ENCODE measurements at regions not wholly inside any gene's neighbourhood (a gene's known extent, or its start where the extent isn't known, plus 50 kb on each side); places are given as distances from the start of the nearest gene placed in this dataset.
"Not testable (repeated sequence)": the region's sequence is repeated elsewhere in the genome, so short reads cannot be mapped to it uniquely, and the experiment has no call there.

DNA sequence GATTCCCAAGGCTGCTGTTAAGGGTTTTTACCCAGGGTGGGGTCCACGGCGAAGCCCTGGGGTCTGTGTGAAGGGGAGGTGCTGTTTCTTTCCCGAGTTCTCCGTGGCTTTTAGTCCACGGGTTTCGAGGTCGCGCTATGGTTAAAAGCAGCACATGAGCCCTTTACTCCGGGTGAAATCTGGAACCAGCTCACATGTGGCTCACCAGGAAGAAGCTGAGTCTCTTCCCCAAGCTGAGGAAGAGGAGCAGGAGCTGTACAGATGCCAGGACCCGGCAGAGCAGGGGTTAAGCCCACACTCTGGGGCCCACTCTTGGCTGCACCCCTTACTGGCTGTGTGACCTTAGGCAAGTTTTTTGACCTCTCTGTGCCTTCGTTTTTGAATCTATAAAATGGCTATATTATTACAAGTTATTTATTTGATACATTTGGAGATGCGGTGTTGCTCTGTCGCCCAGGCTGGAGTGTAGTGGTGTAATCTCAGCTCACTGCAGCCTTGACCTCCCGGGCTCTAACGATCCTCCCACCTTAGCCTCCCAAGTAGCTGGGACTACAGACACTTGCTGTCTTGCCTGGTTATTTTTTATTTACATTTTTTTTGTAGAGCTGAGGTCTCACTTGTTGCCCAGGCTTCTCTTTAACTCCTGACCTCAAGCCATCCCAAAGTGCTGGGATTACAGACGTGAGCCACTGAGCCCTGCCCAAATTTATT, 266.3 kb downstream of the AACS start:
- no peaks in the 10 kb centered on the region for H3K4me1 Mint-ChIP-seq (ENCODE audit: low read depth)
- H3K9me3 Mint-ChIP-seq (ENCODE audit: low read depth): no peaks in the 10 kb centered on the region
- peaks cover 20% of the 10 kb centered on the region for H3K27me3 Mint-ChIP-seq
- H3K36me3 Mint-ChIP-seq: no peaks in the 10 kb centered on the region
- no peak overlapping the region for H3K27ac Mint-ChIP-seq
- no peak overlapping the region for H3K4me3 Mint-ChIP-seq

DNA sequence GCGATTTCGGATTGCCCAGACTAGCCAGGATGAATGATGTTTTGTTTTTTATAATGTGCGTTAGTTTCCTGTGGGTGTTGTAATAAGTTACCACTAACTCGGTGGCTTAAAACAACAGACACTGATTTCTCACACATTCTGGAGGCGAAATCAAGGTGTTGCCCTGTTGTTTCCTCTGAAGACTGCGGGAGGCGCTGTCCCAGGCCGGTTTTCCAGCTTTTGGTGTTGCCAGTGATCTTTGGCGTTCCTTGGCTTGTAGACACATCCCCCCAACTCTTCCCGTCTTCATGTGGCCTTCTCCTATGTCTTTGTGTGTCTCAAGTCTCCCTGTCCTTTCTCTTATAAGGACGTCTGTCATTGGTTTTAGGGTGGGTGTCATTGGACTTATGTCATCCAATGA, 267.7 kb downstream of the AACS start:
- Mint-ChIP-seq H3K36me3 (no peaks in the 10 kb centered on the region), H3K27me3 (peaks cover 23% of the 10 kb centered on the region), H3K9me3 (ENCODE audit: low read depth) (no peaks in the 10 kb centered on the region), H3K27ac (no peak overlapping the region), H3K4me1 (ENCODE audit: low read depth) (no peaks in the 10 kb centered on the region), H3K4me3 (no peak overlapping the region)

DNA sequence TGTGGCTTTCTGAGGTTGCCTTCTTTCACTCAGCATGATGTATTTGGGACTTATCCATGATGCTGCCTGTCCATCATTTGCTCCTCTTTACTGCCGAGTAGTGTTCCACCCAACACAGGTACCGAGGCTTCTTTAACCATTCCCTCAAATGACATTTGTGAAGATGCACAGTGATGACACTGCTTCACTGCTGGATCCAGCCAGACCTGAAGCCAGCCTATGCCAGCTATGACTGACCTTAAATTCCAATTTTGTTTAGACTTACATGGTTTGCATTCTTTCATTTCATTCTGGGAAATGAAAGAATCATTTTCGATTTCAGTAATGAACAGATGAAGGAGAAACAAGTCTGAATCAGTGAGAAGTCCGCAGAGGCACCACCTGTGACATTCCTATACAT, 271.0 kb downstream of the AACS start:
- Mint-ChIP-seq H3K27me3 (peaks cover 13% of the 10 kb centered on the region), H3K36me3 (no peaks in the 10 kb centered on the region), H3K4me3 (no peak overlapping the region), H3K4me1 (ENCODE audit: low read depth) (no peaks in the 10 kb centered on the region), H3K9me3 (ENCODE audit: low read depth) (no peaks in the 10 kb centered on the region), H3K27ac (no peak overlapping the region)

DNA sequence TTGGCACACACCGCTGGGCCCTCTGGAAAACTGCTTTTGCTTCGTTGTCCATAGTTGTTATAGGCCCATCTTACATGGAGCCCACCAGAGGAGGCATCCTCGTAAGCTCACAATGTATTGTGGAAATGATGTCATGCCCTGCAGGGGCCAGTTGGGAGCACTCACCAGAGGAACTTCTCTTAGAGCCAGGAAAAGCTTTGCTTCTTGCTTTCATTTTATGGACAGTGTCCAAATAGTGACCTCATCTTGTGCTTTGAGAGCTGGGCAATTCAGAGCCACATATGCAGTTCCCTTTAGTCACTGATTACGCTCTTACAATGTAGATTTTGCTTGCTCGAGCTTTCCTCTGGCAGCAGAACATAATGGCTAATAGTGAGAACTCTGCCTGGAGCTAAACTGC, 275.6 kb downstream of the AACS start:
- H3K27ac Mint-ChIP-seq: no peak overlapping the region
- no peaks in the 10 kb centered on the region for H3K36me3 Mint-ChIP-seq
- H3K4me3 Mint-ChIP-seq: no peak overlapping the region
- peaks cover 6% of the 10 kb centered on the region for H3K27me3 Mint-ChIP-seq
- no peaks in the 10 kb centered on the region for H3K9me3 Mint-ChIP-seq (ENCODE audit: low read depth)
- no peaks in the 10 kb centered on the region for H3K4me1 Mint-ChIP-seq (ENCODE audit: low read depth)

DNA sequence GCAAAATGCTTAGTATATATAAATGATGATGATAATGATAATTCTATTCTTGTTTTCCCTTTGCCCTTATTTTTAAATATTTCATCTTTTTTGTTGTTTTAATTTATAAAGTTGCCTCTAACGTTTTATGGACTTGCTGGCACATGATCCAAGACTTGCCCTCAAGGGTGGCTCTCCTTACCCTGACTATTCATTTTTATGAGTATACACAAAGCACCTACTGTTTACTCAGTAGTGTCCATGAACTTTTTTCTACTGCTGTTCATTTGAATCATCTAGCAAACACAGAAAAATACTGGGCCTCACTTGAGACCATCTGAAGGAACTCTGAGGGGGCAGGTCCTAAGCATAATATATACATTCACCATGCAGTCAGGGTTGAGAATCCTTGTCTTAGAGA, 276.2 kb downstream of the AACS start:
- H3K4me1 Mint-ChIP-seq (ENCODE audit: low read depth): no peaks in the 10 kb centered on the region
- no peak overlapping the region for H3K4me3 Mint-ChIP-seq
- H3K27me3 Mint-ChIP-seq: peaks cover 6% of the 10 kb centered on the region
- H3K27ac Mint-ChIP-seq: no peak overlapping the region
- H3K9me3 Mint-ChIP-seq (ENCODE audit: low read depth): no peaks in the 10 kb centered on the region
- no peaks in the 10 kb centered on the region for H3K36me3 Mint-ChIP-seq

DNA sequence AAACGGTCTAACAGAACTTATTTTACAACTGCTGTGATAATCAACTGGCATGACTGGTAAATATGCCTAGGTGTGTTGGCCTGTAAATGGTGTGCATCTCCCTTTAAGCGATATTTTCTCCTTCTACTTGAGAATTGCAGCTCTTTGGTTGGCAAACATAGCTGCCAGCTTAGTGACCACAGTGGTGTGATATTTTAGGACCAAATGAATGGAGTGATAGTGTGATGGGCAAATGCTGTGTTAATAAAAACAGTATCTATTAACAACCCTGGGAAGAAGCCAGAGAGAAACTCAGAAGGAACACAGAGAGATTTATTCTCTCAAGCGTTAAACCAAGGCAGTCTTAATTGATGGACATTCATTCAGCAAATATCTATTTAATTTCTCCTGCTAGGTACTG, 278.4 kb downstream of the AACS start:
- no peaks in the 10 kb centered on the region for H3K9me3 Mint-ChIP-seq (ENCODE audit: low read depth)
- no peaks in the 10 kb centered on the region for H3K36me3 Mint-ChIP-seq
- no peak overlapping the region for H3K27ac Mint-ChIP-seq
- no peaks in the 10 kb centered on the region for H3K4me1 Mint-ChIP-seq (ENCODE audit: low read depth)
- H3K27me3 Mint-ChIP-seq: peaks cover 2% of the 10 kb centered on the region
- no peak overlapping the region for H3K4me3 Mint-ChIP-seq

DNA sequence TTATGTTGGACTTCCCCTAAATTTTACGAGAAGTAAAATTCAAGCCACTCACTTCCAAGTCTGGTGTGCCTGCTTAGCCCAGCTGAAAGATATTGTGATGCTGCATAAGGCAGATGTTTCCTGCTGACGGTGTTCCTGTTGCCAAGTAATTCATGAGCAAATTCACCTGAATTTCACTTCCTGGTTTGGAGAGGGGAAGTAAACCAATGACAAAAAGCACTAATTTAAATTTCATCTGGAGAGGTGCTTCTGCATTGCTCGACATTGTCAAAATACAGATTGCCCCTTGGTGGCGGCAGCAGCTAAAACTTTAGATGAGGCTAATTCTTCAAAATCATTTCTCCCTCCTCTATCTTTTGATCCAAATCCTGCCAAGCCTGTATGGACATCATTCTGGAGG, 281.1 kb downstream of the AACS start:
- Mint-ChIP-seq H3K36me3 (no peaks in the 10 kb centered on the region), H3K27ac (no peak overlapping the region), H3K4me3 (no peak overlapping the region), H3K9me3 (ENCODE audit: low read depth) (no peaks in the 10 kb centered on the region), H3K4me1 (ENCODE audit: low read depth) (no peaks in the 10 kb centered on the region), H3K27me3 (peaks cover 4% of the 10 kb centered on the region)

DNA sequence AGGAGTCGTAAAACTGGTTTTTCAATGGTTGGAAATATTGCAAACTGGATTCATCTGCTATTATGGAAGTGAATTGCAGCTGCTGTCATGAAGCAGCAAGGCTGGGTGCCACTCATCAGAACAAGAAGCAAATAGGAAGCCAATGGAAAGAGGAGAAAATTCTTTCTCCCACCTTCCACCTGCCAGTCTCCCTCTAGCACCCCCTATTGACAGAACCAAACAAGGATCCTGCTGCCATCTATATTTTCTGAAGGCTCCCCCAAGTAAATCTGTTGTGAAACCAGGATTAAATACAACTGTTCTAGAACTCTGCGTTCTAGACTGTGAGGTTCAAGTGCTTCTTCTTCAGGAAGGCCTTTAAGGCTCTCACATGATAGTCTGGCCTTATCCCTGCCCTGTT, 286.6 kb downstream of the AACS start:
- H3K9me3 Mint-ChIP-seq (ENCODE audit: low read depth): no peaks in the 10 kb centered on the region
- H3K27me3 Mint-ChIP-seq: peaks cover 6% of the 10 kb centered on the region
- no peaks in the 10 kb centered on the region for H3K4me1 Mint-ChIP-seq (ENCODE audit: low read depth)
- H3K4me3 Mint-ChIP-seq: no peak overlapping the region
- H3K27ac Mint-ChIP-seq: no peak overlapping the region
- no peaks in the 10 kb centered on the region for H3K36me3 Mint-ChIP-seq

DNA sequence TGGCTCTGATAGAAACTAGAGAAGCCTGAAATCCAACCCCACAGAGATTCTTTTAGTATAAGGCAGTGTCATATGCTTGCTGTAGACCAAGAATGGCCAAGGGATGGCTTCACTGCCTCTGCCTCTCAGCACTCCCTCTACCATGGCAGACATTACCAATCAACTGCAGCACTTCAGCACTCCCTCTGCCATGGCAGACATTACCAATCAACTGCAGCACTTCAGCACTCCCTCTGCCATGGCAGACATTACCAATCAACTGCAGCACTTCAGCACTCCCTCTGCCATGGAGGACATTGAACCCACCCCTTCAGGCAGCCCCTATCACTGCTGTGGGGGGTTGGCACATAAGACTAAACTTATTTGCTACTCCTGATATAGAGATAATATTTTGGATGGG, 287.8 kb downstream of the AACS start:
- H3K27me3 Mint-ChIP-seq; H3K4me3 Mint-ChIP-seq; H3K9me3 Mint-ChIP-seq (ENCODE audit: low read depth); H3K27ac Mint-ChIP-seq; H3K4me1 Mint-ChIP-seq (ENCODE audit: low read depth); H3K36me3 Mint-ChIP-seq: not testable (repeated sequence)

DNA sequence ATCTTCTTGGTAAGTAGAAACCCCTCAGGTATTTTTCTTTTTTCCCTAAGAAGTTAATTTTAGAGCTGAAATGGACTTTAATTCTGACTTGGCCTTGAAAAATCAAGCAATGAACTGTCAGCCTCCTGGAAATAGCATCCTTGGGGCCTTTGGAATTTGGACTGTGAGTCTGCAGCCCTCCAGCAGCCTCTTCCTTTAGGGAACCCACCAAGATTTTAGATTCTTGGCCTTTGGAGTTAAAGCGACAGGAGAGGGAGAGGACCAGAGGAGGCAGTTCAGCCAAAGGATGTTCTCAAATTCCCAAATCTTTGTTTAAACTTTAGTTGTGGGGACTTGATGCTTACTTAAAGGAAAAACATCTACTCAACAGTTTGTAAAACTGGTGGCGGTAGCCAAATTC, 288.6 kb downstream of the AACS start:
- no peaks in the 10 kb centered on the region for H3K9me3 Mint-ChIP-seq (ENCODE audit: low read depth)
- no peak overlapping the region for H3K27ac Mint-ChIP-seq
- no peaks in the 10 kb centered on the region for H3K36me3 Mint-ChIP-seq
- H3K4me3 Mint-ChIP-seq: no peak overlapping the region
- H3K4me1 Mint-ChIP-seq (ENCODE audit: low read depth): no peaks in the 10 kb centered on the region
- peaks cover 6% of the 10 kb centered on the region for H3K27me3 Mint-ChIP-seq

DNA sequence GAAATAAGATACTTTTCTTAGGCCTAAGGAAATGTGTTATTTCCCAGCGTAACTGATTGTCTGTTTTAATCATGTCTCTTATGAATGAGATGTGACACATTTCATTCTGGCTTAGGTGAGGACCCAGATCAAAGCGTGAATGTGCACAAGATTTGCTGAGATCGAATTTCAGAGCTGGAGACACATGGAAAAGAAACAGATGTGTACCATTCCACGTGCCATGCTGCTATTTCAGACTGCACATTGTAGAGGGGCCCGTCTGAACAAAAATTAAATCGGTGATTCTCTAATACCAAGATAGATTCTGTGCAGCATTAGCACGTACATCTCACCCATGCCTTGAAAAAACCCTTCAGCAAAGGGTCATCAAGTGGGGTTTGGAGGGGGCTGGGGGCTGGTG, 290.4 kb downstream of the AACS start:
- H3K27ac Mint-ChIP-seq: no peak overlapping the region
- no peaks in the 10 kb centered on the region for H3K9me3 Mint-ChIP-seq (ENCODE audit: low read depth)
- H3K27me3 Mint-ChIP-seq: peaks cover 7% of the 10 kb centered on the region
- no peaks in the 10 kb centered on the region for H3K4me1 Mint-ChIP-seq (ENCODE audit: low read depth)
- H3K4me3 Mint-ChIP-seq: no peak overlapping the region
- no peaks in the 10 kb centered on the region for H3K36me3 Mint-ChIP-seq

DNA sequence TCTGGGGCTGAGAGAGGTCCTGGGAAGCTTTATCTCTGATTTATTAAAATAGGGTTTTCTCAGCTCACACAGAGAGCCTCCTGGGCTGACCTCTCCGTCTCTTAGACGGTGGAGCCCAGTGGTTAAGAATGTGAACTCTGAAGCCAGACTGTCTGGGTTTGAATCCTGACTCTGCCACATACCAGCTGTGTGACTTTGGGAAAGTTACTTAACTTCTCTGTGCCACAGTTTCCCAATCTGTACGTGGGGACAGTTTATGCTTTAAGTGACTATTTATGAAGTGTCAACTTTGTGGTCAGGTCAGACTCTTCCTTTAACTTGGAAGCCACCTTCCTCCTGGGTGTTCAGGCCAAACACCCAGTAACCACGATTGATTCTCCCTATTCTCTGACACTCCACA, 290.9 kb downstream of the AACS start:
- Mint-ChIP-seq H3K4me3 (no peak overlapping the region), H3K9me3 (ENCODE audit: low read depth) (no peaks in the 10 kb centered on the region), H3K27ac (no peak overlapping the region), H3K36me3 (no peaks in the 10 kb centered on the region), H3K4me1 (ENCODE audit: low read depth) (no peaks in the 10 kb centered on the region), H3K27me3 (peaks cover 7% of the 10 kb centered on the region)

DNA sequence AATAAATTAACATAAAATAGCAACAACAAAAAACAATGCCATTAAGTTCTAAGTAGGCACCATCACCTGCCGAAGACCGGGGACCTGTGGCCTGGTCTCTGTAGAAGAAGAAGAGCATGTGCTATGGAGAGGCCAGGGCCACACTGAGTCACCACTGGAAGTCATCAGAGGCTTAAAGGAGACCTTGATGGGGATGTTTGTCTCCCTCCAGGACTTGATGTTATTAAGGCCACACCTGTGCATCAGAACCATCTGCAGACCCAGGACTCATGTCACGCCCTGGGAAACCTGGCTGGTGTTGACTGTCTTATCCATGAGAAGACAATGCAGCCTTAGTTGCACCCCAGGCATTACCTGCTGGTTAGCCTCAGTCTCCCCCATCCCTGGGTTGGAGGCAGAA, 292.3 kb downstream of the AACS start:
- H3K27me3 Mint-ChIP-seq: peaks cover 7% of the 10 kb centered on the region
- H3K4me1 Mint-ChIP-seq (ENCODE audit: low read depth): no peaks in the 10 kb centered on the region
- H3K9me3 Mint-ChIP-seq (ENCODE audit: low read depth): no peaks in the 10 kb centered on the region
- H3K4me3 Mint-ChIP-seq: no peak overlapping the region
- H3K27ac Mint-ChIP-seq: no peak overlapping the region
- no peaks in the 10 kb centered on the region for H3K36me3 Mint-ChIP-seq

DNA sequence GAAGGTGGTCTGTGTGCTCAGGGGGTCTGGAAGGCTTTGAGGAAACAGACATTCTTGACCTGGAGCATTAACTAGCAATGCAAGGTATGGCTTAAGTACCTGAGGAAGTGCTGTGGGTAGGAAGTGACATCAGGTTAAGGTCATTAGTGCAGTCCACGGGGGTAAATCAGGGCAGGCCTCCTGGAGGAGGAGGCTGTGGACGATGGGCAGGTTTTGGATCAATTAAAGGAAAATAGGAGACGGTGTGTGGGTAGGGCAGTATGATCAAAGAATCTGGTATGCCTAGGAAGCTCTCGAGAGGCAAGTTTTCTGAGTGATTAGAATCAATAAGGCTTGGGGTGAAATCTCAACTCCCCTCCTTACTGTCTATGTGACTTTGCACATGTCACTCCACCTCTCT, 295.3 kb downstream of the AACS start:
- Mint-ChIP-seq H3K36me3 (no peaks in the 10 kb centered on the region), H3K27me3 (peaks cover 2% of the 10 kb centered on the region), H3K9me3 (ENCODE audit: low read depth) (no peaks in the 10 kb centered on the region), H3K4me1 (ENCODE audit: low read depth) (no peaks in the 10 kb centered on the region), H3K4me3 (no peak overlapping the region), H3K27ac (no peak overlapping the region)

DNA sequence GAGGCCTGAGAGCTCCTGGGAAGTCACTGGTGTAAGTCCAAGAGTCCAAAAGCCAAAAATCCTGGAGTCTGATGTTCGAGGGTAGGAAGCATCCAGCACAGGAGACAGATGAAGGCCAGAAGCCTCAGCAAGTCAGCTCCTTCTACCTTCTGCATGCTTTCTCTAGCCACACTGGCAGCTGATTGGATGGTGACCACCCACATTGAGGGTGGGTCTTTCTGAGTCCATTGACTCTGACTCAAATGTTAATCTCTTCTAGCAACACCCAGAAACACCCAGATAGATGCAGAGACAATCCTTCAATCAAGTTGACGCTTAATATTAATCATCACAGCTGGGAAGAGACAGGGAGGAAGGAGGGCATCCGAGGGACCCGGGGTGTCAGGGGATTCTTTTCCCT, 305.8 kb downstream of the AACS start:
- Mint-ChIP-seq H3K36me3 (no peaks in the 10 kb centered on the region), H3K4me1 (ENCODE audit: low read depth) (no peaks in the 10 kb centered on the region), H3K27ac (no peak overlapping the region), H3K27me3 (peaks cover 10% of the 10 kb centered on the region), H3K9me3 (ENCODE audit: low read depth) (peaks cover 4% of the 10 kb centered on the region), H3K4me3 (no peak overlapping the region)

DNA sequence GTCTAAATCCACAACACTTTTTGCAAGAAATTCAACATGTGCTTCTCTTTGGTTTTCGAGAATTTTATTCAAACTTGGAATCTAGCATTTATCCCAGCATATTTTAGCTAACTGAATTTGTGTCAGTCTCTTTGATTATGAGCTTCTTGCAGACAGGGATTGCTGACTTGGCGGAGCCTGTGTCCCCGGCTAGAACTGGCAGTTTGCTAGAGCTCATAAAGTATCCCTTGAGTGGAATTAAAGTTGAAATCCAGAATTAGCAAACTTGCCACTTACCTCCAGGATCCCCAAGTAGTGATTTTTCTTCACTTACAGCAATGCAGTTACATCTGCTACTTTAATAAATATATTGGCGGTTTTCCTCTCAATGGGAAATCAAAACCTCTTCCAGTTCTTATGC, 306.9 kb downstream of the AACS start:
- Mint-ChIP-seq H3K27me3 (peaks cover 10% of the 10 kb centered on the region), H3K4me1 (ENCODE audit: low read depth) (no peaks in the 10 kb centered on the region), H3K4me3 (no peak overlapping the region), H3K36me3 (no peaks in the 10 kb centered on the region), H3K9me3 (ENCODE audit: low read depth) (peaks cover 4% of the 10 kb centered on the region), H3K27ac (no peak overlapping the region)
